ENCODE measurements at regions not wholly inside any gene's neighbourhood (a gene's known extent, or its start where the extent isn't known, plus 50 kb on each side); places are given as distances from the start of the nearest gene placed in this dataset.
"Not testable (repeated sequence)": the region's sequence is repeated elsewhere in the genome, so short reads cannot be mapped to it uniquely, and the experiment has no call there.

DNA sequence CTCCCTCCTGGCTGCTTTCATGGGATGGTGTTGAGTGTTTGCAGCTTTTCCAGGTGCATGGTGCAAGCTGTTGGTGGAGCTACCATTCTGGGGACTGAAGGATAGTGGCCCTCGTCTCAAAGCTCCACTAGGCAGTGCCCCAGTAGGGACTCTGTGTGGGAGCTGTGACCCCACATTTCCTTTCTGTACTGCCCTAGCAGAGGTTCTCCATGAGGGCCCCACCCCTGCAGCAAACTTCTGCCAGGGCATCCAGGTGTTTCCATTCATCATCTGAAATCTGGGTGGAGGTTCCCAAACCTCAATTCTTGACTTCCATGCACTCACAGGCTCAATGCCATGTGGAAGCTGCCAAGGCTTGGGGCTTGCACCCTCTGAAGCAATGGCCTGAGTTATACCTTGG is 72.7 kb upstream of the S1PR3 start:
- H3K27ac ChIP-seq (ENCODE audit: insufficient read depth in 1 of 2, low read depth in 1 of 2, low read length in 2 of 2, poor library complexity in 1 of 2, severe bottlenecking in 2 of 2); POLR2A ChIA-PET: not testable (repeated sequence)
- H3K9me3 ChIP-seq (ENCODE audit: control extremely low read depth in 1 of 5, control insufficient read depth in 4 of 5, insufficient read depth in 2 of 5, low read depth in 1 of 5, low read length in 4 of 5) = peaks cover 0 to 19% (median 12%) of the 10 kb centered on the region in 5 experiments

DNA sequence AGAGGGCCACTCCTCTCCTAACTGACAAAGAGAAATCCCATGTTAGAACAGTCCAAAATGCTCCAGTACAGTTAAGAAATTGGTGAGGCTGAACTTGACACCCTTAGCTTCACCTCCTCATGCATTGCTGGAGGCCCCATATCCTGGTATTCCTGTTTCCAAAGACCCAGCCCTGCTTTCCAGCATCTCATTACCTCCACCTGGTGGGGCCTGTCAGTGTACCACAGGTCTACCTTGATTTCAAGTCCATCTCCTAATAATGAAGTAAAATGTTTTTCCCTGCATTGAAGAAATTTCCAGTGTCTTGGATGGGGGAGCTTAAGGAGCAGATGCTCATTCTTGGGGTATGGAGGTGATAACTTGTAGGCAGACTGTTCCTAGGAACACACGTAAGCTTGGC is 70.6 kb upstream of the S1PR3 start:
- no peak for DNase-seq
- Histone ChIP-seq H3K4me3 (ENCODE audit: control insufficient read depth in 1 of 7, extremely low read depth in 1 of 7, insufficient read depth in 4 of 7, low read depth in 2 of 7, low read length in 6 of 7) (no peak overlapping the region), H3K36me3 (ENCODE audit: control insufficient read depth in 4 of 4, insufficient read depth in 4 of 4, low read length in 3 of 4) (no peaks in the 10 kb centered on the region), H3K27ac (ENCODE audit: insufficient read depth in 1 of 2, low read depth in 1 of 2, low read length in 2 of 2, poor library complexity in 1 of 2, severe bottlenecking in 2 of 2) (no peak overlapping the region), H3K4me1 (ENCODE audit: control extremely low read depth in 1 of 4, control insufficient read depth in 4 of 4, insufficient read depth in 4 of 4, low read length in 3 of 4) (peaks cover 0 to 9% (median 4%) of the 10 kb centered on the region in 4 experiments), H3K27me3 (replicated peaks in 2 of 5; ENCODE audit: control insufficient read depth in 4 of 5, insufficient read depth in 5 of 5, low read length in 4 of 5) (peaks cover 0 to 17% (median 3%) of the 10 kb centered on the region in 5 experiments), H3K9me3 (ENCODE audit: control extremely low read depth in 1 of 5, control insufficient read depth in 4 of 5, insufficient read depth in 2 of 5, low read depth in 1 of 5, low read length in 4 of 5) (peaks cover 0 to 19% (median 12%) of the 10 kb centered on the region in 5 experiments)
- POLR2A ChIA-PET = no interaction called here
- CTCF ChIA-PET = no interaction called here
- 89% methylated on average over 1 of the region's 1 CpG for WGBS (ENCODE audit: insufficient coverage)

More for the DNA sequence above, 72.7 kb upstream of the S1PR3 start:
- H3K4me1 ChIP-seq (ENCODE audit: control extremely low read depth in 1 of 4, control insufficient read depth in 4 of 4, insufficient read depth in 4 of 4, low read length in 3 of 4); H3K36me3 ChIP-seq (ENCODE audit: control insufficient read depth in 4 of 4, insufficient read depth in 4 of 4, low read length in 3 of 4); H3K4me3 ChIP-seq (ENCODE audit: control insufficient read depth in 1 of 7, extremely low read depth in 1 of 7, insufficient read depth in 4 of 7, low read depth in 2 of 7, low read length in 6 of 7); DNase-seq; CTCF ChIA-PET: not testable (repeated sequence)
- WGBS (ENCODE audit: insufficient coverage) = 60% methylated on average over 1 of the region's 1 CpG
- peaks cover 0 to 30% (median 9%) of the 10 kb centered on the region in 5 experiments for H3K27me3 ChIP-seq (replicated peaks in 2 of 5; ENCODE audit: control insufficient read depth in 4 of 5, insufficient read depth in 5 of 5, low read length in 4 of 5)

DNA sequence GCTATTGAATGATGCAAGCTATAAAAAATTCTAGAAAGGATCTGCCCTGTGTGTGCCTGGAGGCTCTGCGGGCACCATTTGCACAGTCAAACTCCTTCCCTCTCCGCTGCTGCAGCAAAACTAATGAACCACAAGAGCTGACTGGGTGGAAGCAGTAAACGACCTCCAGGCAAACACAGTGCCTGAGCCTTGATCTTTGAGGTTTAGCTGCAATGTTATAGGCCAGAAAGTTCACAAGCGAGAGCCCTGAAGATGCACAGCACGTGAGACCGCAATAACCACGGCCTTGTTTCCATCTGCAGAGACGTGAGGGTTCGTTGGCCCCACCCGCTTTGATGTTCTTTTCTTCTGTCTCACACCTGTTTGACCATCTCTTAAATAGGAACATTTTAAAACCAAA is 69.2 kb upstream of the S1PR3 start:
- H3K9me3 ChIP-seq (ENCODE audit: control extremely low read depth in 1 of 5, control insufficient read depth in 4 of 5, insufficient read depth in 2 of 5, low read depth in 1 of 5, low read length in 4 of 5) = peaks cover 0 to 19% (median 12%) of the 10 kb centered on the region in 5 experiments
- H3K4me3 ChIP-seq (ENCODE audit: control insufficient read depth in 1 of 7, extremely low read depth in 1 of 7, insufficient read depth in 4 of 7, low read depth in 2 of 7, low read length in 6 of 7) = no peak overlapping the region
- H3K36me3 ChIP-seq (ENCODE audit: control insufficient read depth in 4 of 4, insufficient read depth in 4 of 4, low read length in 3 of 4) = no peaks in the 10 kb centered on the region
- WGBS (ENCODE audit: insufficient coverage) = 82% methylated on average over 10 of the region's 10 CpGs
- CTCF ChIA-PET = no interaction called here
- peaks cover 0 to 11% (median 5%) of the 10 kb centered on the region in 4 experiments for H3K4me1 ChIP-seq (ENCODE audit: control extremely low read depth in 1 of 4, control insufficient read depth in 4 of 4, insufficient read depth in 4 of 4, low read length in 3 of 4)
- POLR2A ChIA-PET = no interaction called here
- H3K27ac ChIP-seq (ENCODE audit: insufficient read depth in 1 of 2, low read depth in 1 of 2, low read length in 2 of 2, poor library complexity in 1 of 2, severe bottlenecking in 2 of 2) = no peak overlapping the region
- peaks cover 0 to 13% (median 0%) of the 10 kb centered on the region in 5 experiments for H3K27me3 ChIP-seq (replicated peaks in 2 of 5; ENCODE audit: control insufficient read depth in 4 of 5, insufficient read depth in 5 of 5, low read length in 4 of 5)
- DNase-seq = peak in 1 of 3 donors; percentile 6

DNA sequence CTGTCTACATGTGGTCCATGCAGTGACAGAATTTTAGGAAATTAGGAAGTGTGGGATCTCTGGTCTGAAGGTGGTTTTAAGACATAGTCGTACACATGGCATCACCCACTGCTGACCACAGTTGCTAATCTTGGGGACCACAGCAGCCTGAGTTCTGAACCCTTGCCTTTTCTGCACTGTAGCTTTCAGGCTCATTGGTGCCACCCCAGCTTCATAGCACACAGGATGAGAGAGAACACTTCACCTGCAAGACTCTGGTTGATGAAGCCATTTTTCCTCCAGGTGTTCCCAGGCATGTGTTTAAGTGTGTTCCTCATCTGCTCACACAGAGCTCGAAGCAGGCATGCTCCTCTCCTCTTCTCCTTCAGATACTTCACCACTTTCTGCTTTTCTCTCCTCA is 68.2 kb upstream of the S1PR3 start:
- Histone ChIP-seq H3K36me3 (ENCODE audit: control insufficient read depth in 4 of 4, insufficient read depth in 4 of 4, low read length in 3 of 4) (no peaks in the 10 kb centered on the region), H3K27me3 (replicated peaks in 2 of 5; ENCODE audit: control insufficient read depth in 4 of 5, insufficient read depth in 5 of 5, low read length in 4 of 5) (peaks cover 0 to 9% (median 0%) of the 10 kb centered on the region in 5 experiments), H3K4me3 (ENCODE audit: control insufficient read depth in 1 of 7, extremely low read depth in 1 of 7, insufficient read depth in 4 of 7, low read depth in 2 of 7, low read length in 6 of 7) (no peak overlapping the region), H3K27ac (ENCODE audit: insufficient read depth in 1 of 2, low read depth in 1 of 2, low read length in 2 of 2, poor library complexity in 1 of 2, severe bottlenecking in 2 of 2) (no peak overlapping the region), H3K4me1 (ENCODE audit: control extremely low read depth in 1 of 4, control insufficient read depth in 4 of 4, insufficient read depth in 4 of 4, low read length in 3 of 4) (peaks cover 0 to 14% (median 7%) of the 10 kb centered on the region in 4 experiments), H3K9me3 (ENCODE audit: control extremely low read depth in 1 of 5, control insufficient read depth in 4 of 5, insufficient read depth in 2 of 5, low read depth in 1 of 5, low read length in 4 of 5) (peaks cover 0 to 10% (median 5%) of the 10 kb centered on the region in 5 experiments)
- DNase-seq = no peak
- WGBS (ENCODE audit: insufficient coverage) = 83% methylated on average over 2 of the region's 2 CpGs
- POLR2A ChIA-PET = no interaction called here
- CTCF ChIA-PET = no interaction called here

DNA sequence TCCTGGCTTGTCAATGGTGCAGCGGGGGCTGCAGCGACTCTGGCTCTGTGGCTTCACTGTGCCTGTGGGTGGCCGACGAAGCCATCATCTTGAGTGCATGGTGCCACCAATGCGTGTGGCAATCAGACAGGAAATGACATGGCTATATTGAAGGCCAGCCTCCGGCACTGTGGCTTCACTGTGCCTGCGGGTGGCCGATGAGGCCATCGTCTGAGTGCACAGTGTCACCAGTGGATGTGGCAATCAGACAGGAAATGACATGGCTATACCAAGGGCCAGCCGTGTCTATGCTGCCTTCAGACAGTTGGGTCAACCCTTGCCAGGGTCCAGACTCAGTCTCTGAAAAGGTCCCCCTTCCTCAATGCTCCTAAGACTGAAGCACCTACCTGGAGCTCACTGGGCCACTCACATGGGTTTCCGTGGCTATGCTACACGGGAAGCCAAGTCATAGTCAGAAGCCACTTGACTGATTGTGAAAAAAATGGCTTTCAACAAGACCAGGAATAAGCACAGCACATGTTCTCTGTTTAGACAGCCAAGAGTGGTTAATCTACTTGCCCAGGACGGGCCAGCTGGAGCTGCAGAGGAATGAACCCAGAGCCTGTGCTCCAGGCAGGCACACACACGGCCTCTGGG is 67.5 kb upstream of the S1PR3 start:
- DNase-seq = peak; percentile 18 to 66 (median 63)
- POLR2A ChIA-PET = no interaction called here
- H3K4me3 ChIP-seq (ENCODE audit: control insufficient read depth in 1 of 7, extremely low read depth in 1 of 7, insufficient read depth in 4 of 7, low read depth in 2 of 7, low read length in 6 of 7) = no peak overlapping the region
- no peak overlapping the region for H3K27ac ChIP-seq (ENCODE audit: insufficient read depth in 1 of 2, low read depth in 1 of 2, low read length in 2 of 2, poor library complexity in 1 of 2, severe bottlenecking in 2 of 2)
- CTCF ChIA-PET = no interaction called here
- peaks cover 0 to 14% (median 7%) of the 10 kb centered on the region in 4 experiments for H3K4me1 ChIP-seq (ENCODE audit: control extremely low read depth in 1 of 4, control insufficient read depth in 4 of 4, insufficient read depth in 4 of 4, low read length in 3 of 4)
- H3K27me3 ChIP-seq (replicated peaks in 2 of 5; ENCODE audit: control insufficient read depth in 4 of 5, insufficient read depth in 5 of 5, low read length in 4 of 5) = peaks cover 0 to 9% (median 0%) of the 10 kb centered on the region in 5 experiments
- H3K36me3 ChIP-seq (ENCODE audit: control insufficient read depth in 4 of 4, insufficient read depth in 4 of 4, low read length in 3 of 4) = no peaks in the 10 kb centered on the region
- WGBS (ENCODE audit: insufficient coverage) = 71% methylated on average over 14 of the region's 14 CpGs
- peaks cover 0 to 4% (median under 1%) of the 10 kb centered on the region in 5 experiments for H3K9me3 ChIP-seq (ENCODE audit: control extremely low read depth in 1 of 5, control insufficient read depth in 4 of 5, insufficient read depth in 2 of 5, low read depth in 1 of 5, low read length in 4 of 5)

DNA sequence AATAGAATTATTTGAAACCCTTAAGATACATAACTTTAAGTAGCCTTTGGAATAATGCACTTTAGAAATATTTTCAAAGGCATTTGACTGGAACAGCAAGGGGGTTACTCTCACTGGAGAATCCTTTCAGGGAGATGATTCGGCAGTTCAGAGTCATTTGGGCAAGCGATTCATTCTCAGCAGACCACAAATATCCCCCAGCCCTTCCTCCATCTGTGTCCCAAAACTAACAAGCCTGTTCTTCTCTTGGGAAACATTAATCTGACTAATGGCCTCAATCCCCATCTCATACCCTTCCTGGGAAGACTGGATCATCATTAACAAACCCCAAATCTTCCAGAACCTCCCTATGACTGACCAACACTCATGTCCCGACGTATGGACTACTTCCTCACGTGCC is 65.8 kb upstream of the S1PR3 start:
- DNase-seq = no peak
- Histone ChIP-seq H3K27ac (ENCODE audit: insufficient read depth in 1 of 2, low read depth in 1 of 2, low read length in 2 of 2, poor library complexity in 1 of 2, severe bottlenecking in 2 of 2) (no peak overlapping the region), H3K27me3 (replicated peaks in 2 of 5; ENCODE audit: control insufficient read depth in 4 of 5, insufficient read depth in 5 of 5, low read length in 4 of 5) (peaks cover 0 to 9% (median 0%) of the 10 kb centered on the region in 5 experiments), H3K4me1 (ENCODE audit: control extremely low read depth in 1 of 4, control insufficient read depth in 4 of 4, insufficient read depth in 4 of 4, low read length in 3 of 4) (peaks cover 0 to 14% (median 7%) of the 10 kb centered on the region in 4 experiments), H3K9me3 (ENCODE audit: control extremely low read depth in 1 of 5, control insufficient read depth in 4 of 5, insufficient read depth in 2 of 5, low read depth in 1 of 5, low read length in 4 of 5) (no peaks in the 10 kb centered on the region), H3K4me3 (ENCODE audit: control insufficient read depth in 1 of 7, extremely low read depth in 1 of 7, insufficient read depth in 4 of 7, low read depth in 2 of 7, low read length in 6 of 7) (no peak overlapping the region), H3K36me3 (ENCODE audit: control insufficient read depth in 4 of 4, insufficient read depth in 4 of 4, low read length in 3 of 4) (no peaks in the 10 kb centered on the region)
- CTCF ChIA-PET = no interaction called here
- 83% methylated on average over 3 of the region's 5 CpGs for WGBS (ENCODE audit: insufficient coverage)
- POLR2A ChIA-PET = no interaction called here

DNA sequence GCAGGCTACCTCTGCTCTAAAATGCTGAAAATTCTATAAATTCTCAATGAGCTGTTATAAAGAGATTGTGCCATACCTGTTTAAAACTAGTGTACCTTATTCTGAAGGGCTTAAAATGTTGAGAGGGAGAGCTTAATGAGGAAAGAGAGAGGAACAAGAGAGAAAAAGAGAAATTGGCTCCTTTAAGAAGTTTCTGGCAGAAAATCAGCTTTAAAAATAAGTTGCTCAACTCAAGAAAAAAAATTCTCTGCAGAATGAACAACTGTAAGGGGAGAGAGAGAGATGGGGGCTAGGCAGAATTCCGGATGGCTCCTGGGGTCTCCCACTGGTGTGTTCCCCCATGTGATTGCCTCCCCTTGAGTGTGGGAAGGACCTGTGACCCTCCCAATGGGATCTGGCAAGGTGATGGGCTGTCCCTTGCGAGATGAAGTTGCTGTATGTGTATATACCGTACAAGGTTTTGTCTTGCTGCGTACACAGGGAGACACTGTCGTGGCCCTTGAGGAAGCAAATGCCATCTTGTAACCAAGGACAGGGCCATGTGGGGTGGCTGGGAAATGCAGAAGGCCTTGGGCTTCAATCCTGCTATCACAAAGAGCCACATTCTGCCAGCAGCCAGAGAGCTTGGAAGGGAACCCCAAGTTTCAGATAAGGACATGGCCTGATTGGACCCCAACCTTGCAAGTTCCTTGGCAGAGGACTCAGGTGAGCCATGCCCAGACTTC is 64.3 kb upstream of the S1PR3 start:
- Histone ChIP-seq H3K27ac (ENCODE audit: insufficient read depth in 1 of 2, low read depth in 1 of 2, low read length in 2 of 2, poor library complexity in 1 of 2, severe bottlenecking in 2 of 2) (no peak overlapping the region), H3K9me3 (ENCODE audit: control extremely low read depth in 1 of 5, control insufficient read depth in 4 of 5, insufficient read depth in 2 of 5, low read depth in 1 of 5, low read length in 4 of 5) (peaks cover 0 to 14% (median 4%) of the 10 kb centered on the region in 5 experiments), H3K4me3 (ENCODE audit: control insufficient read depth in 1 of 7, extremely low read depth in 1 of 7, insufficient read depth in 4 of 7, low read depth in 2 of 7, low read length in 6 of 7) (no peak overlapping the region), H3K4me1 (ENCODE audit: control extremely low read depth in 1 of 4, control insufficient read depth in 4 of 4, insufficient read depth in 4 of 4, low read length in 3 of 4) (peaks cover 0 to 14% (median 7%) of the 10 kb centered on the region in 4 experiments), H3K36me3 (ENCODE audit: control insufficient read depth in 4 of 4, insufficient read depth in 4 of 4, low read length in 3 of 4) (no peaks in the 10 kb centered on the region), H3K27me3 (replicated peaks in 2 of 5; ENCODE audit: control insufficient read depth in 4 of 5, insufficient read depth in 5 of 5, low read length in 4 of 5) (peaks cover 0 to 4% (median 0%) of the 10 kb centered on the region in 5 experiments)
- WGBS (ENCODE audit: insufficient coverage) = 82% methylated on average over 4 of the region's 5 CpGs
- CTCF ChIA-PET = no interaction called here
- POLR2A ChIA-PET = no interaction called here
- peak in 1 of 3 donors; percentile 5 for DNase-seq
